ENCODE measurements at regions not wholly inside any gene's neighbourhood (a gene's known extent, or its start where the extent isn't known, plus 50 kb on each side); places are given as distances from the start of the nearest gene placed in this dataset.

DNA sequence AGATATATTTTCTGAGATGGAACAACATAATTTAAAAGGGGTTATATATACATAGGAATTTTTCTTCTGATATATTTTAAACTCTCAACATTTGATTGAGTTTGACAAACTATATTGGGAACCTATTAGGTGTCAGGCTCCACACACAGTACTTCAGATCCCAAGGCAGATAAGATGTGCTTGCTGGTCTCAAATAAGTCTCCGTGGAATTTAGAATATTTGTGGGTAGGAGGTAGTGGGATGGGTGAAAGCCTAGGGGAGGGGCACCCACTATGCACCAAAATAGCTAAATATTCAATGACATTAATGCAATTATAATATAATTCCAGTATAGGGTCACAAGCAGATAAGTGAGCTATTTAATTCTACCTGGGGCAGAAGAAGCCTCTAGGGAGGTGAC is 81.5 kb downstream of the ARL4A start:
- TF ChIP-seq EP300 (IDR thresholded peaks at IDR 0.05) (no peak), POLR2A (IDR thresholded peaks at IDR 0.05) (no peak), POLR2AphosphoS5 (IDR thresholded peaks at IDR 0.05) (no peak)
- TF ChIP-seq, protein P1, sequence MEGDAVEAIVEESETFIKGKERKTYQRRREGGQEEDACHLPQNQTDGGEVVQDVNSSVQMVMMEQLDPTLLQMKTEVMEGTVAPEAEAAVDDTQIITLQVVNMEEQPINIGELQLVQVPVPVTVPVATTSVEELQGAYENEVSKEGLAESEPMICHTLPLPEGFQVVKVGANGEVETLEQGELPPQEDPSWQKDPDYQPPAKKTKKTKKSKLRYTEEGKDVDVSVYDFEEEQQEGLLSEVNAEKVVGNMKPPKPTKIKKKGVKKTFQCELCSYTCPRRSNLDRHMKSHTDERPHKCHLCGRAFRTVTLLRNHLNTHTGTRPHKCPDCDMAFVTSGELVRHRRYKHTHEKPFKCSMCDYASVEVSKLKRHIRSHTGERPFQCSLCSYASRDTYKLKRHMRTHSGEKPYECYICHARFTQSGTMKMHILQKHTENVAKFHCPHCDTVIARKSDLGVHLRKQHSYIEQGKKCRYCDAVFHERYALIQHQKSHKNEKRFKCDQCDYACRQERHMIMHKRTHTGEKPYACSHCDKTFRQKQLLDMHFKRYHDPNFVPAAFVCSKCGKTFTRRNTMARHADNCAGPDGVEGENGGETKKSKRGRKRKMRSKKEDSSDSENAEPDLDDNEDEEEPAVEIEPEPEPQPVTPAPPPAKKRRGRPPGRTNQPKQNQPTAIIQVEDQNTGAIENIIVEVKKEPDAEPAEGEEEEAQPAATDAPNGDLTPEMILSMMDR (IDR thresholded peaks at IDR 0.05), result no peak
